Left ventricle myocardium superior (tissue), 1 donor: ENCODE measurements at regions not wholly inside any gene's neighbourhood (a gene's known extent, or its start where the extent isn't known, plus 50 kb on each side); places are given as distances from the start of the nearest gene placed in this dataset.
A peak's percentile ranks its signal among the peaks of the same experiment; 100 is the strongest.

ENCODE experiments used
- ATAC-seq: fragments of 200-7000 bp; cut with Tn5 transposase; one replicate; pipeline ENCODE4 v1.9.1; 2020; ENCODE audit warnings: mild to moderate bottlenecking, moderate library complexity
- DNase-seq: peaks from one replicate; pipeline ENCODE4 v3.0.0-alpha.2; 2020
- intact Hi-C: fragments of 100-400 bp; cut with micrococcal nuclease; formaldehyde crosslinking; loops from one replicate; pipeline ENCODE4 v1.11.0; 2022
- donor health status: DM: no; HTN: yes; CAD: no; lungs with severe emphysema.

DNA sequence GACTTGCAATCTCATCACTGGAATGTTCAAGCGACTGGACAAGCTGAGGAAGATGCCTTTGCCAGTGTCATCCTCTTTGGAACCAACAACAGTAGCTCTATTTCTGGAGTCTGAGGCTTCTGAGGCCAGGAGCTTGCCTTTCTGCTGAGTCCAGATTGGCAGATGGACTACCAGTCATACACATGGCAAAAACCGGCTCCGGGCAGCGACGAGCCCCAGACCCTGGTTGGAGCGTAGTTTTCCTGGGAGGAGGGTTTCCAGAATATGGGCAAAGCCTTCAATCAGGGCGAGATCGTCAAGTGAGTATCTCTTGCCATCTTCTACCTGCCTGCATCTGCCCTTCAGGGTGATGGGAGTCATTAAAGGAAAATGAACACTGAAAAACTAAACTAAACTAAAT is 807.9 kb downstream of the C4orf33 start:
- no peak for DNase-seq
- no peak for ATAC-seq
- intact Hi-C loops, result no loop called here

DNA sequence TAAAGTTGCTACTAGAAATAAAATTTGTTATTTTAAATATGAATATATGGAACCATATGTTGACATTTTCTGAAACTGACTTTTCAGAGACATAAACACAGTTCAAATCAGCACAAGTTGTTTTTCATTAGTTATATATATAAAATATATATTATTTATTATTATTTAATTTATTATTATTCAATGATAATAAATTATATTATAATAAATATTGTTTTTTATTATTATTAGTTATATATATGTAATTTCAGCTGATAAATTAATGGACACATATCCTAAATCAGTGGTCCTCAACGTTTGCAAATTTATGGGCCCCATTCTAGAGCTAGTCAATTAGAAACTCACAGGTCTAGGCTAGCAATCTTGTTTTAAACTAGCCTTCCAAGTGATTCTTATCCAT is 809.3 kb downstream of the C4orf33 start:
- intact Hi-C loops, result no loop called here
- ATAC-seq (no peak), DNase-seq (no peak)

DNA sequence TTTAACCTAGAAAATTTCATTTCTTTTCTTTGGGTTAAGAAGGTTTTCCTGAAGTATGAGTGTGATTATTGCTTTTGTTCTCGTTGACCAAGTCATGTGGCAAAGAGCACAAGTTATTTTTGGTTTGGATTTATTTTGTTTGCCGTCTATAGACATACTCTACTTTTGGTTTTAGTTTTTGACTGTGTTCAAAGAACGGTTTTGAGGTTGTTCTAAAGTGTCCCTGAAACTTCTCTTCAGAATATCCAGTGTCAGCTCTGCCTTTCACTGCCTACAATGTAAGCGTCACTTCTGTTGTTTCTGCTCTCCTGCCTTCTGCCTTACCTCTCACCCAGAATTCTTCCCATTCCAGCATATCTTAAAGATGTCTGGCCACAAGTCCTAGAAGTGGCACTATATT is 812.2 kb downstream of the C4orf33 start:
- ATAC-seq (no peak), DNase-seq (no peak)
- intact Hi-C loops, result no loop called here

DNA sequence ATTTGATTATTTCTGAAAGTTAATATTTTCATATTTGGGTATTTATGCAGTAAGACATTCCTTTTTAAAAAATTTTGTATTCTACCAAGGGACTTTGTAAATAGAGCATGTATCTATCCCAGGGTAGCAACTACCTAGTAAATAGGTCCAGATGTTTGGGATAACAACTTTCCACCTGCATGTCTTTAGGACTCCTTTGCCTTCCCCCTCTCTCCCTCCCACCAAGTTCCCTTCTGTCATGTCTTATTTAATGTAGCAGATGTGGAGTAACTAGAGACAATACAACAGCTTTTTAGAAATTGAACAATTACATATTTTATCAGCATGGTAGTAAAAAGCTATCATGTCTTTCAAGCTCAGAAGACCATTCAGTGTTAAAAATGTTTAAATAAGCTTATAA is 821.0 kb downstream of the C4orf33 start:
- DNase-seq (no peak), ATAC-seq (no peak)
- intact Hi-C loops, result no loop called here

DNA sequence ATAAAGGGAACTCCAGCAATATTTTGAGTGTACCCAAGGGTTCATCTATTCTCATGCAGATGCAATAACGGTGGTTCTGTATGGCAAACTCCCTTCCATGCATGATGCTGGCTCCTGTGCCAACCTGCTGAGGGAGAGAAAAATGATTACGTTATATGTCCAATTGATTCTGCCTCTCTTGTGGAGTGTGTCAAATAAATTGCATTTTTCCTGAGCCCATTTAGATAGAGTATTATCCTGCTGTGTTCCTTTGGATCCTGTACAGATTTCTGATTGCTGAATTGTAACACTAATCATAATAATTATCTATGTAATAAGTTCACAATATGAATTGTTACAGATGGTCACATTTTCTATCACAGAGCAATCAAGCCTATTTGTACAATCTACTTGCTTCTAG is 821.7 kb downstream of the C4orf33 start:
- DNase-seq, result no peak
- intact Hi-C loops, result no loop called here
- no peak for ATAC-seq

DNA sequence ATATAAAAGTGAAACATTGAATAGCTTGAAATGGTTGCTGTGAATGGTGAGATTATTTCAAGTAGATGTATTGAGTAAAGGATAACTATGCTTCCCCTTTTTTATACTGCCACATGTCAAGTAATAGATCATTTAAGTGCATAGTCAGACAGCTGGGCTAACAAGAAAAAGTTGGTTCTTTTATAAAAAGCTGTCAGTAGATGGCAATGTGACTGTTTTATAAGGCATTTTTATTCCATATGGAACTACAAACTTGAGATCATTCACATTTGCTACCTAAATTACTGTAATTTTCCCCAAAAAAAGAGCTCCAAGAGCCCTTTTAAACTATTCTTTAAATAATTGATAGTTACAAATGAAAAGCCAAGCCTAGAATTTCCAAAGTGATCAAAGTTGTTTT is 831.0 kb downstream of the C4orf33 start:
- no peak for DNase-seq
- no peak for ATAC-seq
- intact Hi-C loops, result no loop called here

DNA sequence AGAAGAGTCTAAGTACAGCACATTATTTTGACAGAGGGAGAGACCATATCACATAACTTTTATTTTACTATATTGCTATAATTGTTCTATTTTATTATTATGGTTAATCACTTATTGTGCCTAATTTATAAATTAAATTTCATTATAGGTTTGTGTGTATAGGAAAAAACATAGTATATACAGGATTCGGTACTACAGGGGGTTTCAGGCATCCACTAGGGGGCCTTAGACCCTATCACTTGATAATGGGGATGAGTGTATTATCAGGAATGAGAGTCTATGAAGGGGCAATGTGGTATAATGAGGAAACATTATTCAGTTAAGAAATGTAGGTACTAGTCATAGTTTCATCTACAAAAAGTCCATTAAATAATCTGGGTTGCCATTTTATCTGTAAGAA is 833.1 kb downstream of the C4orf33 start:
- ATAC-seq (no peak), DNase-seq (no peak)
- intact Hi-C loops, result no loop called here

DNA sequence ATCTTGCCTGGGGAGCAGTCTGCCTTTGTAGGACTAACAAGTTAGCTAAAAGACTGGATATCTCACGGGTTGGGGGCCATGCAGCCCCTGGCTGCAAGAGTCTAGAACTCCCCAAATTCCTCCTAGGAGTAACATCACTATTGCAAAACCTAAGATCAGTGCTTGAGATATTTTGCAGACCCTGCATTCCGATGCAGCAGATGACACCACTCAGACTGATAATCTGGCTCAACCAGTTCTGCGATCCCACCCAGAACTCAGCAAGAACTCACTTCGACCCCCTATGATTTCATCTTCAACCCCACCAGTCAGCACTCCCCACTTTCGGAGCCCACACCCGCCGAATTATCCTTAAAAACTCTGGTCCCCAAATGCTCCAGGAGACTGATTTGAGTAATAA is 834.0 kb downstream of the C4orf33 start:
- peak; percentile 13 for DNase-seq
- intact Hi-C loops, result no loop called here
- no peak for ATAC-seq

DNA sequence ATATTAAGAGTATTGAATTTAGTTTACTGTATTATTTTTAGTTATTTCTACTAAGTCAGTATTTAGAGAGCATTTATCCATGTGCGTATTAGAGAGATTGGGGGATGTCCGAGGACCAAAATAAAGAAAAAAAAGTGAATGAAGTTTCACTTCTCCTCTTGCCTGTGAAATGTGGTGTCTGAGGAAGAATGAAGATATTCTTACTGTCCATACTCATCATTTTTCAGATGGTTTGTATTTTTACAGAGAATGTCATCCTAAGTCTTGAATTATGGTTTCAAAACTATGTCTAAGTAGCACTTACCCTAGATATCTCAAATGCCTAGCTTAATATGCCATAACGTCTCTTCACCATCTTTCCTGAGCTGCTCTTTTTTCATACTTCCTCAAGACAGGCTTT is 854.3 kb downstream of the C4orf33 start:
- ATAC-seq (no peak), DNase-seq (no peak)
- intact Hi-C loops, result no loop called here

DNA sequence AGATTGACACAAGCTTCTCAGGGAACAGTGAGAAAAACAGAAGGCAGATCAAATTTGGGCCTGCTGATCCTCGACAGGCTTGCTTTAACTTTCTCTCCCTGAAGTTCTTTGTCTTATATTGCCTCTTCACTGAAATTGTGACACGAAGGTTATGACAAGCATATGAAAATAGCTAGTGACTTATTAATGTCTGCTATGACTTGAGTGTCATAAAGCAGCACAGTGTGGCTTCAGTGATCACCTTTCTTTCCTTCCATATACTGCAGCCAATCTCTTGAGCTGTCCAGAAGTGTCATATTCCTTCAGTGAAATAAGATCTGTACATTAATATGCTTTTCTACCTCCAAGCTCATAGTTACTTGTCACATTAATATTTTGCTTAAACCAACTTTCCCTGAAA is 870.2 kb downstream of the C4orf33 start:
- ATAC-seq (no peak), DNase-seq (no peak)
- intact Hi-C loops, result no loop called here

DNA sequence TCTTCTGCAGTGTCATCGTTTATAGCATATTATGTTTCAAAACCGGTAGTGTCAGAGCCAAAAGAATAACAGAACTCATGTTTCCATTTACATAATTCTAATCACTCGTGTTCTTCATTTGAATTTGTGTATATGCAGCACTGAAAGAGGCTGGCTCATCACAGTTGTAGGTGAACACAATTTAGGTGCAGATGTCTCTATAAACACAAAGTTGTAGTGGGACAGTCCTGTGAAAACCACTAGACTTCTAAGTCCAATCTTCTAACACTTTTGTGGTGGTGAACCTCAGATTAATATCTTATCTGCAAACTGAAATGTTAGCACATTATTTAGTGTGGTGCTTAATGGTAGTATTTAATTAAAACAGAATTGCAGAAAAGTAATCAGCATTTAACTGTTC is 872.4 kb downstream of the C4orf33 start:
- ATAC-seq (no peak), DNase-seq (no peak)
- intact Hi-C loops, result no loop called here

DNA sequence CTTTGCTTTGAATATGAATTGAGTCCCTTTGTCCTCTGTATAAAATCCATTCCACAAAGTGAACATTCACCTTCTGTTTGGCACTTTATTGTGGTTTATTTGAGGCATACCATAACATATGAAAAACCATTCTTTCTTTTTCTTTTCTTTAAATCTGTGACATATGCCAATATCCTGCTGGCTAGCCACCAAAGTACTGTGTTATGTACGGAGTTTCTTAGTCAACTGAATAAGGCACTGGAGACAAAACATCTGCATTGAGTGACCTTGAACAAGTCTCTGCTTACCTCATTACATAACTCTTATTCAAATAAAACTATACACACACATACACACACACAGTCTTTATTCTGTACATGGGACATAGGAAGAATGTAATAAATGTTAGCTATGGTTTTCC is 872.8 kb downstream of the C4orf33 start:
- ATAC-seq (no peak), DNase-seq (no peak)
- intact Hi-C loops, result no loop called here

DNA sequence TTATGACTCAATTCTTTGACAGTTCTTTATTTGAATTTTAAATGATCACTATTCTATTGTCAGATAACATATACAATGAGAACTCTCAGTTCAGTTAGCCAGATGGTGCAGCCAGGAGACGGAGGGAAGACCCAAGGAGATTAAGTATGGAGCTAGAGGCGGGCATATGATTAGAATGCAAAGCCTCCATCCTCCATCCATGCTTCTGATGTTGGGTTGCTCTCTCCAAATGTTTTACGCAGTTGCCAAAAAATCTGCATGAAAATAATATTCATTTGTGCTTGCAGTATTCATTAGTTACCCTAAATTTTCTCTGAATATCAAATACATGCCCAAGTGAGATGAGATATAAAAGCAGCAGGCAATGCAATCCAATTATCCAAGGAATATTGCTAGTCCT is 874.8 kb downstream of the C4orf33 start:
- intact Hi-C loops, result no loop called here
- no peak for ATAC-seq
- no peak for DNase-seq

DNA sequence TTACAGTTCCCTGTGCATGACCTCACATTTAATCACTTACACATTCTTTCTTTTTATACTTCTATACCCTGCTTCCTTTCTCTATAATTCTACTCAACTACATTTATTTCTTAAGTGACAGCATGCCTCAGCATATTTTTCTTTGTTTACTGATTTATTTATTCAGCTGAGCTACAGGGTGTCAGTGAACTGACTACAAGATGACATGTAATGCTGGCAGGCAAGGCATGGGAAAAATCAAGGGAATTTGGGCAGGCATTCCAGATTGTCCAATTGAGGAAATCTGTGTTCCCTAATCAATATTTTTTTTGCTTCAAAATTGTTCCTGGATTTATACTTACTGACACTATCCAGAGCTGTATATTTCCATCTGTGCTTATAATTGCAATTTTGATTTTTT is 875.5 kb downstream of the C4orf33 start:
- intact Hi-C loops, result no loop called here
- no peak for DNase-seq
- no peak for ATAC-seq

DNA sequence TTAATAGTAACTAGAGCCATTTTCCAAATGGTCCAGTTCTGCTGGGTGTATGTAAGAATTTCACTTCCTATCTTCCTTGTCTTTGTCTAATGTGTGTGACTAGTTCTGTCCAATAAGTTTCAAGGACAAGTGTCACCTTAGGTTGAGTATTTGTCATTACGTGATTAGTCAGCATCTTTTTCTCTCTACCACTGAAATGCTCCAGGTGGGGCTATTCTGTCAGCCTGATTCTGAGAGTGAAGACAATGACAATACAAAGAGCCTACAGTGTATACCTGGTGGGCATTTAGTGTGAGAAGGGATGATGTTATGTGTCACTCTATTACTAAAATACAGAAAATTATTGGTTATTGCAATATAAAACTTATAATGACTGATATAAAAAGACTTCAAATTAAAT is 876.3 kb downstream of the C4orf33 start:
- DNase-seq (no peak), ATAC-seq (no peak)
- intact Hi-C loops, result no loop called here

DNA sequence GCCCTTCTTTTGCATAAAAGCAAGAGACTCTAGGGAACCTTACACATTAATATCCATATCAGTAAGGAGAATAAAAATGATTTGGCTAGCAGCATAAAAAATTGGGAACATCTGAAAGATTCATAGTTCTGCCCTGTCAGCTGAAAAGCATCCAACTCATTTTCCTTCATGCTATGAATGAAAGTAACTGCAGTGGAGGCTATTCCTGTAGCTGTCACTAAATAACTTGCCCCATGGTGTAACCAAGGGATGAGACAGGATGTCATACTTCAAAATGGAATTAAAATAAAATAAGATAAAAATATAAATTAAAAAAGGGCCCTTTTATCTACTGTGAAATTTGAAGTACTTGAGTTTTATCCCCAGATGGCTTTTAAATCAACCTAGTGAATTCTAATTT is 878.8 kb downstream of the C4orf33 start:
- ATAC-seq, result no peak
- intact Hi-C loops, result no loop called here

DNA sequence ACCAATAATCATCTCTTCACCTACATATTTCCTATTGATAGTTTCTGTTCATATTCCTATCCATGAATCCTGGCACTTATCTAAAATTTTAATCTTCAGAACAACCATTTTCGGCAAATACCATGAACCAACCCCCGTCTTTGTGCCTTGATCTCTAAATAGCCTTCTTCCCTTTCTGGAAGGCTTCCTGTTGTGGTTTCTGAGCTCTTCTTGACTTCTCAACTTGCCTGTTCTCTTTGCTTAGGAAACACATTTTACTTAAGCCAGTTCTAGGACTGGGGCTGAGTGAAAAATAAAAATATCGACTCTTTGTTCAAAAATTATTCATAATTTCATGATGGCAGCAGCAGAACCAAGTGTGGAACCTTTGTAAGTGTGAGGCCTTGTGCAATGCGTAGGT is 882.4 kb downstream of the C4orf33 start:
- intact Hi-C loops, result no loop called here
- no peak for DNase-seq
- no peak for ATAC-seq

More for the DNA sequence above, 878.8 kb downstream of the C4orf33 start:
- DNase-seq, result no peak

DNA sequence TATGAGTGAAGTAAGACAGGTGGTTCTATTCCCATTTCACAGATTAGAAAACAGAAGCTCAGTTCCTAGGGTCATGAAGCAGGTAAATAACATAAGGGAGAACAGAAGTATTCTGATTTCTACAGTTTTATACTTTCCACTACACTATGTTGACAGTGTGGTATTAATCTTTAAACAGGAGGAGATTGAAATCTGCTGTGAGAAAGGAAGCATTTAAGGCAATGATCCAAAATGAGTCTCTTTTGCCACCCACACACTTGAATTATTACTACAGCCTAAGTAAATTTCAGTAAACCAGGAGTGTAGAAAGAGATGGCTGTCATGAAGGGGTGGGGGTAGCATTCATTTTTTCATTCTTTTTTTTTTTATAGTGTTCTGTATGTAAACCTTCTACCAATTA is 893.0 kb downstream of the C4orf33 start:
- ATAC-seq (no peak), DNase-seq (no peak)
- intact Hi-C loops, result no loop called here

DNA sequence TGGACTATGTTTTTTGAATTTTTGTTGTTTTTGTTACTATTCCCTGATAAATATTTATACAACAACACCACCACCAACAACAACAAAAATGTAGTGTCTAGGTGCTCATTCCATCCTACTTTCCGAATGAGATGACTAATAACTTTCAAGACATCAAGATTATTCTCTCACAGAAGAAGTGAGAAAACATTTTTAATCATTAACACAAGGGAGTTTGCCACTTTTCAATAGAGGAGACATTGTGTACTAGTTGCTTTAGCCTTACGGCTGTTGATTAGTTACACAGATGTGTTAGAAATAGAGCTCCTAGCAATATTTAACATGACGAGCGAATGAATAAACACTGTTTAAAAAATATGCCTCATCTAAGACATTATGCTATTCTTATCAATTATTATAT is 898.8 kb downstream of the C4orf33 start:
- intact Hi-C loops, result no loop called here
- ATAC-seq, result no peak

DNA sequence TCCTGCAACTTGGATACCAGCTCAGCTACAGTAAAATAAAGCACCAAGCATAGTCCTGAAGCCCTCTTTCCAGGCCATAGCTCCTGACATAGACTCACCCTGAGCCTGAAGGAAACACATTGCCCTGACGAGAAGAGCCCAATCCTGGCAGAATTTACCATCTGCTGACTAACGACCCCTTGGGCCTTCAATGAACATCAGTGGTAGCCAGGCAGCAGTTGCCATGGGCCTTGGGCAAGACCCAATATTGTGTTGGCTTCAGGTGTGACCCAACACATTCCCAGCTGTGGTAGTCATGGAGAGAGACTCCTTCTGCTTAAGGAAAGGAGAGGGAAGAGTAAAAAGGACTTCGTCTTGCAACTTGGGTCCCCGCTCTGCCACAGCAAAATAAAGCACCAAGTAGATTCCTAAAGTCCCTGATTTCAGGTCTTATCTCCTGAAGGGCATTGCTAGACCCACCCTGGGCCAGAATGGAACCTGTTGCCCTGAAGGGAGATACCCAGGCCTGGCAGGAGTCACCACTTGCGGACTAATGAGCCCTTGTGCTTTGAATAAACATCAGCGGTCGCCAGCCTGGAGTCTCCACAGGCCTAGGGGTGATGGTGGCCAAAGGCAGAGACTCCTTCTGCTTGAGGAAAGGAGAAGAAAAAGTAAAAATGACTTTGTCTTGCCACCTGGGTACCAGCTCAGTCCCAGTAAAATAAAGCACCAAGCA is 902.6 kb downstream of the C4orf33 start:
- intact Hi-C loops, result no loop called here
- DNase-seq (no peak), ATAC-seq (no peak)

More for the DNA sequence above, 898.8 kb downstream of the C4orf33 start:
- DNase-seq, result no peak

DNA sequence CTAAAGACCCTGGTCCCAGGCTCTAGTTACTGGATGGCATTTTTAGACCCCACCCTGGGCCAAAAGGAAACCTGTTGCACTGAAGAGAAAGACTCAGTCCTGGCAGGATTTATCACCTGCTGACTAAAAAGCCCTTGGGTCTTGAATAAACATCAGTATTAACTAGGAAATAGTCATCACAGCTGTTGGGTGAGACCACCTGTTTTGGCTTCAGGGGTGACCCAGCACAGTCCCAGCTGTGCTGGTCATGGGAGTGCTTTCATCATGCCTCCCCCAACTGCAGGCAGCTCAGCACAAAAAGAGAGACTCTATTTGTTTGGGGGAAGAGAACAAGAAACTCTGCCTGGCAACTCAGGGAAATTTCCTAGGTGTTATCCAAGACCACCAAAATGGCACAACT is 903.2 kb downstream of the C4orf33 start:
- intact Hi-C loops, result no loop called here
- ATAC-seq (no peak), DNase-seq (no peak)

DNA sequence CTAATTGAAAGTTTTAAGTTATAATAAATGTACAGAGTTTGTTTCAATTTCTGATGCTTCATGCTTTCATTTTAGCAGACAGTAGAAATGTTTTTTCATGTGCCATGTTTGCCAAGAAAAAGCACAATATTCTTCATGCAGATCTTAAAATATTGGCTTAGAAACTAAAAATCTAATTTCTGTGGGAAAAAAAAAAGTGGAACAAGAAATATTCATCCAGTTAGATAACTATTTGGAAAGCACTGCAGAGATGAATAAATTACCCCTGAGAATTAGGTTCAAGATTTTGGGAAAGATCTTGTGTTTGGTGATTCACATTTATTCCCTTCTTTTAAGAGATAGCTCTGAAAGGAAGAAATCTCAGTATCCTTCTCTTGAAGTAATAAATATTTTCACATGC is 912.5 kb downstream of the C4orf33 start:
- intact Hi-C loops, result no loop called here
- no peak for ATAC-seq

More for the DNA sequence above, 912.5 kb downstream of the C4orf33 start:
- no peak for DNase-seq
